GM12878 (cell line): ENCODE measurements at regions not wholly inside any gene's neighbourhood (a gene's known extent, or its start where the extent isn't known, plus 50 kb on each side); places are given as distances from the start of the nearest gene placed in this dataset.

Experiments
- BMI1 ChIP-seq: fragments of 450-650 bp; IDR thresholded peaks from 2 replicates; pipeline ENCODE4 v1.6.1; 2016; ENCODE audit warnings: mild to moderate bottlenecking, moderate library complexity, borderline replicate concordance
- BRCA1 ChIP-seq: IDR thresholded peaks from 2 replicates; pipeline ENCODE4 v1.6.1; 2011; ENCODE audit warnings: low read depth, low read length, improper control_type of control experiment
- CBX3 ChIP-seq: fragments of 200-600 bp; sonication (generic); IDR thresholded peaks from 2 replicates; pipeline ENCODE4 v1.6.1; 2016; ENCODE audit warnings: low read depth, borderline replicate concordance
- ELK1 ChIP-seq: IDR thresholded peaks from 2 replicates; pipeline ENCODE4 v1.6.1; 2012; ENCODE audit warnings: low read depth, low read length, improper control_type of control experiment
- GATAD2B ChIP-seq: fragments of 450-650 bp; conservative IDR thresholded peaks from 2 replicates; pipeline ENCODE4 v1.6.1; 2017; ENCODE audit warnings: low read depth, mild to moderate bottlenecking, moderate library complexity
- HCFC1 ChIP-seq: fragments of 150-350 bp; IDR thresholded peaks from 2 replicates; pipeline ENCODE4 v1.6.1; 2014; ENCODE audit warnings: low read length
- HDAC6 ChIP-seq: fragments of 200-600 bp; sonication (generic); IDR thresholded peaks from one replicate; pipeline ENCODE4 v1.8.0; 2017; ENCODE audit warnings: antibody characterized with exemption; ENCODE audit not compliant: unreplicated experiment
- JUND ChIP-seq: IDR thresholded peaks from 2 replicates; pipeline ENCODE4 v1.6.1; 2012; ENCODE audit warnings: low read depth, mild to moderate bottlenecking, low read length, improper control_type of control experiment, moderate library complexity
- MTA2 ChIP-seq: fragments of 450-650 bp; IDR thresholded peaks from 2 replicates; pipeline ENCODE4 v1.6.1; 2016; ENCODE audit warnings: low read depth, mild to moderate bottlenecking, moderate library complexity
- MYC ChIP-seq: IDR thresholded peaks from 2 replicates; pipeline ENCODE4 v1.6.1; 2011; ENCODE audit warnings: mild to moderate bottlenecking, low read length, moderate library complexity, inconsistent platforms; ENCODE audit not compliant: insufficient read depth, insufficient replicate concordance, insufficient read length, severe bottlenecking
- NKRF ChIP-seq: fragments of 450-650 bp; conservative IDR thresholded peaks from 2 replicates; pipeline ENCODE4 v1.6.1; 2017; ENCODE audit warnings: mild to moderate bottlenecking, moderate library complexity
- NR2C2 ChIP-seq: IDR thresholded peaks from 2 replicates; pipeline ENCODE4 v1.6.1; 2011; ENCODE audit warnings: borderline replicate concordance, low read depth; ENCODE audit not compliant: control insufficient read depth, insufficient read length
- PAX5 ChIP-seq: IDR thresholded peaks from 2 replicates; pipeline ENCODE4 v1.6.1; 2011; ENCODE audit warnings: low read depth, low read length, borderline replicate concordance
- SPI1 ChIP-seq: IDR thresholded peaks from 2 replicates; pipeline ENCODE4 v1.6.1; 2011; ENCODE audit warnings: low read depth, mild to moderate bottlenecking, low read length, moderate library complexity, borderline replicate concordance; ENCODE audit not compliant: insufficient read depth
- SREBF1 ChIP-seq: IDR thresholded peaks from 2 replicates; pipeline ENCODE4 v1.6.1; 2012; ENCODE audit warnings: mild to moderate bottlenecking, low read length
- SRF ChIP-seq, 2 experiments: IDR thresholded peaks; 2 replicates each; pipeline ENCODE4 v1.6.1; 2011; ENCODE audit warnings: low read depth in 2 of 2, low read length in 2 of 2, mild to moderate bottlenecking in 1 of 2, moderate library complexity in 1 of 2
- STAT1 ChIP-seq: fragments of 450-650 bp; conservative IDR thresholded peaks from 2 replicates; pipeline ENCODE4 v1.6.1; 2014; ENCODE audit warnings: antibody characterized with exemption, mild to moderate bottlenecking
- TBL1XR1 ChIP-seq: IDR thresholded peaks from 2 replicates; pipeline ENCODE4 v1.6.1; 2012; ENCODE audit warnings: low read depth, low read length, improper control_type of control experiment
- ZNF384 ChIP-seq: IDR thresholded peaks from 2 replicates; pipeline ENCODE4 v1.6.1; 2012; ENCODE audit warnings: low read depth, mild to moderate bottlenecking, low read length, improper control_type of control experiment, borderline replicate concordance
- TF ChIP-seq, protein P1 (sequence below): fragments of 450-650 bp; IDR thresholded peaks from 2 replicates; pipeline ENCODE4 v1.6.1; 2017; ENCODE audit warnings: mild to moderate bottlenecking
- TF ChIP-seq, protein P2 (sequence below): fragments of 450-650 bp; formaldehyde crosslinking; IDR thresholded peaks from 2 replicates; pipeline ENCODE4 v1.4.0; 2022; ENCODE audit warnings: mild to moderate bottlenecking, moderate library complexity
- TF ChIP-seq, protein P3 (sequence below): IDR thresholded peaks from 2 replicates; pipeline ENCODE4 v1.6.1; 2012; ENCODE audit warnings: low read depth, low read length, improper control_type of control experiment

DNA sequence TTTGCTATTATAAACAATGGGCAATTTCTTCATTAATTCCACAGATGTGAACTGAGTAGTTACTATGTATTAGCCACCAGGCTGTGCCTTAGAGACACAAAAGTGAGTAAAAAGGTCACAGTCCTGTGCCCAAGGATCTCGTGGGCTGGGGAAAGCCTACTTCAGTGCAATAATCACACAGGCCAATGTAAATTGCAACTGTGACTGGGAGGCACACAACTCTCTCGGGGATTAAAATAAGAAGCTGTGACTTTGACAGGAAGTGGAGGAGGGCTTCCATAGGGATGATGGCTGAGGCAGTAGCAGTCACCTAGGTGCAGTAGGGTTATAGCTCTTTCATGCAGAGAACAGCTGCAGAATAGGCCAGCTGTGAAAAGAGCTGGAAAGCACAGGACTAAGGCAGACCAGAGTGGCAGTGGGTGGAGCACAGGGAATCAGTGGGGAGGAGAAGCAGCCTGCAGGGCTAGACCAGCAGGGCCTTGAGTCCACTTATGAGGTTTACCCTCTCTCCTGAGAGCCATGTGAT, 121.9 kb downstream of the MAB21L3 start (continued):
- TF ChIP-seq TBL1XR1 (no peak), CBX3 (no peak), ZNF384 (no peak), NR2C2 (no peak), SREBF1 (no peak), STAT1 (no peak), BRCA1 (no peak), SRF (IDR thresholded peaks at IDR 0.05; ENCODE audit: low read depth in 2 of 2, low read length in 2 of 2) (no peak), HCFC1 (no peak), BMI1 (no peak), MYC (no peak), NKRF (no peak), ELK1 (no peak), PAX5 (peak; percentile 32; the same call in 1 of the 2 replicates), SPI1 (no peak), GATAD2B (0 out of 2 replicates have a peak, but pooled peaks have one; percentile 30), MTA2 (no peak), JUND (no peak), HDAC6 (no peak)
- TF ChIP-seq, protein P1, sequence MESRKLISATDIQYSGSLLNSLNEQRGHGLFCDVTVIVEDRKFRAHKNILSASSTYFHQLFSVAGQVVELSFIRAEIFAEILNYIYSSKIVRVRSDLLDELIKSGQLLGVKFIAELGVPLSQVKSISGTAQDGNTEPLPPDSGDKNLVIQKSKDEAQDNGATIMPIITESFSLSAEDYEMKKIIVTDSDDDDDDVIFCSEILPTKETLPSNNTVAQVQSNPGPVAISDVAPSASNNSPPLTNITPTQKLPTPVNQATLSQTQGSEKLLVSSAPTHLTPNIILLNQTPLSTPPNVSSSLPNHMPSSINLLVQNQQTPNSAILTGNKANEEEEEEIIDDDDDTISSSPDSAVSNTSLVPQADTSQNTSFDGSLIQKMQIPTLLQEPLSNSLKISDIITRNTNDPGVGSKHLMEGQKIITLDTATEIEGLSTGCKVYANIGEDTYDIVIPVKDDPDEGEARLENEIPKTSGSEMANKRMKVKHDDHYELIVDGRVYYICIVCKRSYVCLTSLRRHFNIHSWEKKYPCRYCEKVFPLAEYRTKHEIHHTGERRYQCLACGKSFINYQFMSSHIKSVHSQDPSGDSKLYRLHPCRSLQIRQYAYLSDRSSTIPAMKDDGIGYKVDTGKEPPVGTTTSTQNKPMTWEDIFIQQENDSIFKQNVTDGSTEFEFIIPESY: no peak
- TF ChIP-seq, protein P2, sequence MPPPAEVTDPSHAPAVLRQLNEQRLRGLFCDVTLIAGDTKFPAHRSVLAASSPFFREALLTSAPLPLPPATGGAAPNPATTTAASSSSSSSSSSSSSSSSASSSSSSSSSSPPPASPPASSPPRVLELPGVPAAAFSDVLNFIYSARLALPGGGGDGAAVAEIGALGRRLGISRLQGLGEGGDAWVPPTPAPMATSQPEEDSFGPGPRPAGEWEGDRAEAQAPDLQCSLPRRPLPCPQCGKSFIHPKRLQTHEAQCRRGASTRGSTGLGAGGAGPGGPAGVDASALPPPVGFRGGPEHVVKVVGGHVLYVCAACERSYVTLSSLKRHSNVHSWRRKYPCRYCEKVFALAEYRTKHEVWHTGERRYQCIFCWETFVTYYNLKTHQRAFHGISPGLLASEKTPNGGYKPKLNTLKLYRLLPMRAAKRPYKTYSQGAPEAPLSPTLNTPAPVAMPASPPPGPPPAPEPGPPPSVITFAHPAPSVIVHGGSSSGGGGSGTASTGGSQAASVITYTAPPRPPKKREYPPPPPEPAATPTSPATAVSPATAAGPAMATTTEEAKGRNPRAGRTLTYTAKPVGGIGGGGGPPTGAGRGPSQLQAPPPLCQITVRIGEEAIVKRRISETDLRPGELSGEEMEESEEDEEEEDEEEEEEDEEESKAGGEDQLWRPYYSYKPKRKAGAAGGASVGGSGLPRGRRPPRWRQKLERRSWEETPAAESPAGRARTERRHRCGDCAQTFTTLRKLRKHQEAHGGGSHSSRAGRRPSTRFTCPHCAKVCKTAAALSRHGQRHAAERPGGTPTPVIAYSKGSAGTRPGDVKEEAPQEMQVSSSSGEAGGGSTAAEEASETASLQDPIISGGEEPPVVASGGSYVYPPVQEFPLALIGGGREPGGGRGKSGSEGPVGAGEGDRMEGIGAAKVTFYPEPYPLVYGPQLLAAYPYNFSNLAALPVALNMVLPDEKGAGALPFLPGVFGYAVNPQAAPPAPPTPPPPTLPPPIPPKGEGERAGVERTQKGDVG (CRISPR knock-in tag): no peak
- TF ChIP-seq, protein P3, sequence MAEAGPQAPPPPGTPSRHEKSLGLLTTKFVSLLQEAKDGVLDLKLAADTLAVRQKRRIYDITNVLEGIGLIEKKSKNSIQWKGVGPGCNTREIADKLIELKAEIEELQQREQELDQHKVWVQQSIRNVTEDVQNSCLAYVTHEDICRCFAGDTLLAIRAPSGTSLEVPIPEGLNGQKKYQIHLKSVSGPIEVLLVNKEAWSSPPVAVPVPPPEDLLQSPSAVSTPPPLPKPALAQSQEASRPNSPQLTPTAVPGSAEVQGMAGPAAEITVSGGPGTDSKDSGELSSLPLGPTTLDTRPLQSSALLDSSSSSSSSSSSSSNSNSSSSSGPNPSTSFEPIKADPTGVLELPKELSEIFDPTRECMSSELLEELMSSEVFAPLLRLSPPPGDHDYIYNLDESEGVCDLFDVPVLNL: no peak
